ENCODE measurements at regions not wholly inside any gene's neighbourhood (a gene's known extent, or its start where the extent isn't known, plus 50 kb on each side); places are given as distances from the start of the nearest gene placed in this dataset.

DNA sequence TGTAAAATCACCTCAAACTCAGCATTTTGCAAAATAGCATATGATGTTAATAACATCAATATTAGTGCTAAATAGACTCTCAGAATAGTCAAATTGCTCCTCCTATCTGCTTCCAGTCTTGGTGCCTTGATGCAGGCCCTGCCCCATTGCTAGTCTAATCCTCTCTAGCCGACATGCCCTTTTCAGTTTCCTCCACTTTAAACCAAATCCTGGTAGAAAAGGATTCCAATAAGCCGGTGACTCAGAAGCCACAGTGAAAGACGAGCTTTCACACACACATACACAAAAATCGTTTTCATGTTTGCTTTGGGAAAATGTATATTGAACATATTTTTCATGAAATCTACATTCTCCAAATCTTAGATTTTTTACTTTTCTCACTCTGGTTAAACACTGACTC is 203.1 kb downstream of the LMBRD1 start:
- TF ChIP-seq, protein P1, sequence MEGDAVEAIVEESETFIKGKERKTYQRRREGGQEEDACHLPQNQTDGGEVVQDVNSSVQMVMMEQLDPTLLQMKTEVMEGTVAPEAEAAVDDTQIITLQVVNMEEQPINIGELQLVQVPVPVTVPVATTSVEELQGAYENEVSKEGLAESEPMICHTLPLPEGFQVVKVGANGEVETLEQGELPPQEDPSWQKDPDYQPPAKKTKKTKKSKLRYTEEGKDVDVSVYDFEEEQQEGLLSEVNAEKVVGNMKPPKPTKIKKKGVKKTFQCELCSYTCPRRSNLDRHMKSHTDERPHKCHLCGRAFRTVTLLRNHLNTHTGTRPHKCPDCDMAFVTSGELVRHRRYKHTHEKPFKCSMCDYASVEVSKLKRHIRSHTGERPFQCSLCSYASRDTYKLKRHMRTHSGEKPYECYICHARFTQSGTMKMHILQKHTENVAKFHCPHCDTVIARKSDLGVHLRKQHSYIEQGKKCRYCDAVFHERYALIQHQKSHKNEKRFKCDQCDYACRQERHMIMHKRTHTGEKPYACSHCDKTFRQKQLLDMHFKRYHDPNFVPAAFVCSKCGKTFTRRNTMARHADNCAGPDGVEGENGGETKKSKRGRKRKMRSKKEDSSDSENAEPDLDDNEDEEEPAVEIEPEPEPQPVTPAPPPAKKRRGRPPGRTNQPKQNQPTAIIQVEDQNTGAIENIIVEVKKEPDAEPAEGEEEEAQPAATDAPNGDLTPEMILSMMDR (conservative IDR thresholded peaks at IDR 0.05): no peak
- TF ChIP-seq ZFX (IDR thresholded peaks at IDR 0.05): no peak
